ENCODE measurements at regions not wholly inside any gene's neighbourhood (a gene's known extent, or its start where the extent isn't known, plus 50 kb on each side); places are given as distances from the start of the nearest gene placed in this dataset.

DNA sequence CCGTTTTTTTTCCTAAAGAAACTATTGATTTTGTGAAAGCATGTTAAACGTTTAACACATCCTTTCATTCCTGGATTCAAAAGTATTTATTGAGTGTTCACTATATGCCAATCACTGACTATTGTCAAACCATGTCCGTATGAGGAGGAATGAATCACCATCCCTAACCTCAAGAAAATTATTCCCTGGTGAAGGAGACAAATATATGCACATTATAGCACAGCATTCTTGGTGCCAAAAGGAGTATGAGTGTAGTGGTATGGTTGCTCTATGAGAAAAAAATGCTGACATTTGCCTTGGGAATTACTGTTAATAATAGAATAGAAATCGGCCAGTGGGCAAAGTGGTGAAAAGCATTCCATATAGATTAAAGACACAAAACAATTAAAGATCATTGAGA is 1390.1 kb downstream of the MRPL39 start:
- no peak overlapping the region for H3K27ac ChIP-seq
- ChIA-PET CTCF (interaction anchor here (0.7 kb wide), 1 partner anchor 10 kb away, joined by 3 read pairs; no protein-coding TSS in a partner anchor), POLR2A (ENCODE audit: low non-redundant PET) (no interaction called here)
- TF ChIP-seq, protein P1, sequence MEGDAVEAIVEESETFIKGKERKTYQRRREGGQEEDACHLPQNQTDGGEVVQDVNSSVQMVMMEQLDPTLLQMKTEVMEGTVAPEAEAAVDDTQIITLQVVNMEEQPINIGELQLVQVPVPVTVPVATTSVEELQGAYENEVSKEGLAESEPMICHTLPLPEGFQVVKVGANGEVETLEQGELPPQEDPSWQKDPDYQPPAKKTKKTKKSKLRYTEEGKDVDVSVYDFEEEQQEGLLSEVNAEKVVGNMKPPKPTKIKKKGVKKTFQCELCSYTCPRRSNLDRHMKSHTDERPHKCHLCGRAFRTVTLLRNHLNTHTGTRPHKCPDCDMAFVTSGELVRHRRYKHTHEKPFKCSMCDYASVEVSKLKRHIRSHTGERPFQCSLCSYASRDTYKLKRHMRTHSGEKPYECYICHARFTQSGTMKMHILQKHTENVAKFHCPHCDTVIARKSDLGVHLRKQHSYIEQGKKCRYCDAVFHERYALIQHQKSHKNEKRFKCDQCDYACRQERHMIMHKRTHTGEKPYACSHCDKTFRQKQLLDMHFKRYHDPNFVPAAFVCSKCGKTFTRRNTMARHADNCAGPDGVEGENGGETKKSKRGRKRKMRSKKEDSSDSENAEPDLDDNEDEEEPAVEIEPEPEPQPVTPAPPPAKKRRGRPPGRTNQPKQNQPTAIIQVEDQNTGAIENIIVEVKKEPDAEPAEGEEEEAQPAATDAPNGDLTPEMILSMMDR (conservative IDR thresholded peaks at IDR 0.05; ENCODE audit: low read depth) = no peak
- DNase-seq (ENCODE audit: low spot score) = no peak

- no peak for DNase-seq (ENCODE audit: low spot score)
- CTCF ChIA-PET = no interaction called here
- POLR2A ChIA-PET (ENCODE audit: low non-redundant PET) = no interaction called here
- H3K27ac ChIP-seq = no peak overlapping the region
- TF ChIP-seq, protein P1 (conservative IDR thresholded peaks at IDR 0.05; ENCODE audit: low read depth) = no peak
Observed at GRCh38 chr21:24210130-24210529, 1397.2 kb downstream of the MRPL39 start.

DNA sequence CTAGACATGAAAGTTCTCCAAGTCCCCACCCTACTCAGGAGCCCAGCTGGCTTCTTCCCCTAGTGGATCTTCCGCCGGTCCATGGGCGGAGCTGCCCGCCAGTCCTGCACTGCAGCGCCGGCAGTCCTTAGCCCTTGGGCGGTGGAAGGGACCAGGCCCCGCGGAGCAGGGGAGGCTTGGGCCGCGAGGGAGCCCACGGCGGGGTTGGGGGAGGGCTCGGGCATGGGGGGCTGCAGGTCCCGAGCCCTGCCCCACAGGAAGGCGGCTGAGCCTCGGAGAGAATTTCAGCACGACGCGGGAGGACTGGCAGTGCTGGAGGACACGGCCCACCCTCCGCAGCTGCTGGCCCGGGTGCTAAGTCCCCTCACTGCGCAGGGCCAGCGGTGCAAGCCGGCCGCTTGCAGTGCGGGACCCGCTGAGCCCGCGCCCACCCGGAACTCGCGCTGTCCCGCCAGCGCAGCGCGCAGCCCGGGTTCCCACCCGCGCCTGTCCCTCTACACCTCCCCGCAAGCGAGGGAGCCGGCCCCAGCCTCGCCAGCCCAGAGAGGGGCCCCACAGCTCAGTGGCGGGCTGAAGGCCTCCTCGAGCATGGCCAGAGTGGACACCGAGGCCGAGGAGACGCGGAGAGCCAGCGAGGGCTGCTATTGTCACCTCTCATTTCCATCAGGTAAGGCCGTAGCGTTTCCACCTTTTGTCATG is 1398.6 kb downstream of the MRPL39 start:
- ChIA-PET CTCF (interaction anchor here (0.6 kb wide), 1 partner anchor 34 kb away, joined by 5 read pairs; no protein-coding TSS in a partner anchor), POLR2A (ENCODE audit: low non-redundant PET) (no interaction called here)
- no peak for DNase-seq (ENCODE audit: low spot score)
- TF ChIP-seq, protein P1 (conservative IDR thresholded peaks at IDR 0.05; ENCODE audit: low read depth) = no peak
- H3K27ac ChIP-seq = no peak overlapping the region

DNA sequence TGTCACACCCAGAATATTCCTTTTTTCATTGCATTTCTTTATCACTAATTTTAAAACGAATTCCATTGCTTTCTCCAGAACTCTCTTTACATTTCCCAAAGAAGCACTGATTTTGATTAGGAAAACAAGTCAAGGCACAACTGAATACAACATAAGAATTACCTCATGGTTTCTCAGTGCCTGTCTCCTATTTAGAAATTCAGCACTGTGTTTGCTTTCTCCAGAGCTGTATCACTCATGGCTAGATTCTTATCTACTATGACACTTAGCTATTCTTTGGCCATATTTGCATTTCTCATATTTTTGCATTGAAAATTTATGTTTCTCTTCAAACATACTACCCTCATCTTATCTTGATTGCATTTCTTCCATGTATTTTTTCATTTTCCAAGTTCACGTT is 1402.0 kb downstream of the MRPL39 start:
- CTCF ChIA-PET = interaction anchor here (0.8 kb wide), 1 partner anchor 11 kb away, joined by 4 read pairs; no protein-coding TSS in a partner anchor
- no peak overlapping the region for H3K27ac ChIP-seq
- TF ChIP-seq, protein P1 (conservative IDR thresholded peaks at IDR 0.05; ENCODE audit: low read depth) = no peak
- POLR2A ChIA-PET (ENCODE audit: low non-redundant PET) = no interaction called here
- no peak for DNase-seq (ENCODE audit: low spot score)

GRCh38 chr21:24204641-24205040 is 1402.6 kb downstream of the MRPL39 start:
- TF ChIP-seq, protein P1 (conservative IDR thresholded peaks at IDR 0.05; ENCODE audit: low read depth) = no peak
- ChIA-PET CTCF (interaction anchor here (0.7 kb wide), 1 partner anchor 498 kb away, joined by 3 read pairs; no protein-coding TSS in a partner anchor), POLR2A (ENCODE audit: low non-redundant PET) (no interaction called here)
- no peak overlapping the region for H3K27ac ChIP-seq
- DNase-seq (ENCODE audit: low spot score) = no peak

DNA sequence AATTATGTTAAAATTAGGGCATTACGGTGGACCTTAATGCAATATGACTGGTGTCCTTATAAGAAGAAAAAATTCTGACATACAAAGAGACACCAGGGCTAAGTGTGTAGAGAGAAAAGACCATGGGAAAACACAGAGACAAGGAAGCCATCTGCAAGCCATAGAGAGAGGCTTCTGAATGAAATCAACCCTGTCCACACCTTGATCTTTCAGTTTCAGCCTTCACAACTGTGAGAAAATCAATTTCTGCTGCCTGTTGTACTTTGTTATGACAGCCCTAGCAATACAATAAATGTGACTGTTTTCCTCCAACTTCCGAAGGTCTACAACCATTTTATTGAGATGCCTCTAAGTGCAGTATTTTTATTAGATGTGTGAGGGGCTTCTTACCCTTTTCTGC is 1407.2 kb downstream of the MRPL39 start:
- H3K27ac ChIP-seq = no peak overlapping the region
- DNase-seq (ENCODE audit: low spot score) = no peak
- TF ChIP-seq, protein P1 (conservative IDR thresholded peaks at IDR 0.05; ENCODE audit: low read depth) = no peak
- ChIA-PET POLR2A (ENCODE audit: low non-redundant PET) (no interaction called here), CTCF (no interaction called here)

All from RWPE1 (cell line).